Urinary bladder (tissue), 3 donors: ENCODE measurements at regions not wholly inside any gene's neighbourhood (a gene's known extent, or its start where the extent isn't known, plus 50 kb on each side); places are given as distances from the start of the nearest gene placed in this dataset.
"Not testable (repeated sequence)": the region's sequence is repeated elsewhere in the genome, so short reads cannot be mapped to it uniquely, and the experiment has no call there.

Experiments used
- DNase-seq: peaks from one replicate; pipeline ENCODE4 v3.0.0-alpha.2; 2015; ENCODE audit errors: extremely low spot score
- H3K27ac ChIP-seq: one replicate; pipeline ENCODE4 v1.5.1; 2013; ENCODE audit warnings: low read depth, mild to moderate bottlenecking, moderate library complexity
- H3K36me3 ChIP-seq: one replicate; pipeline ENCODE4 v1.6.1; 2013; ENCODE audit warnings: mild to moderate bottlenecking, moderate library complexity; ENCODE audit not compliant: insufficient read depth
- H3K4me1 ChIP-seq: one replicate; pipeline ENCODE4 v1.6.1; 2013; ENCODE audit warnings: mild to moderate bottlenecking, moderate library complexity; ENCODE audit not compliant: insufficient read depth
- H3K4me3 ChIP-seq: one replicate; pipeline ENCODE4 v1.5.1; 2013; ENCODE audit warnings: low read depth, low read length
- WGBS: extraction: QIAGEN DNeasy Blood & Tissue Kit; methylation state at CpG from one replicate; pipeline ENCODE4 v1.1.7; 2013; 5-methylcytosine and 5-hydroxymethylcytosine counted together
- donor health status: healthy with polysubstance abuse.
- donor health status: healthy.

- not testable (repeated sequence) for H3K36me3 ChIP-seq, H3K4me3 ChIP-seq, H3K4me1 ChIP-seq, DNase-seq, H3K27ac ChIP-seq
- WGBS, result 80% methylated on average over 4 of the region's 4 CpGs
Observed at GRCh38 chr7:6986892-6987291, 160.8 kb upstream of the CCZ1B start.

- 29% methylated on average over 6 of the region's 6 CpGs for WGBS
Observed at GRCh38 chr7:6988608-6989007, 162.5 kb upstream of the CCZ1B start.

GRCh38 chr7:6989968-6990367, 163.9 kb upstream of the CCZ1B start:
- H3K36me3 ChIP-seq, H3K27ac ChIP-seq, DNase-seq, H3K4me3 ChIP-seq, H3K4me1 ChIP-seq: not testable (repeated sequence)
- WGBS, result 82% methylated on average over 5 of the region's 5 CpGs

More at GRCh38 chr7:6988608-6989007, 162.5 kb upstream of the CCZ1B start:
- not testable (repeated sequence) for H3K4me3 ChIP-seq, H3K27ac ChIP-seq, H3K36me3 ChIP-seq, H3K4me1 ChIP-seq, DNase-seq

GRCh38 chr7:6990426-6991152, 164.5 kb upstream of the CCZ1B start:
- not testable (repeated sequence) for H3K4me1 ChIP-seq, H3K4me3 ChIP-seq, H3K36me3 ChIP-seq, DNase-seq, H3K27ac ChIP-seq
- WGBS, result 56% methylated on average over 7 of the region's 7 CpGs

- H3K27ac ChIP-seq, H3K4me1 ChIP-seq, H3K36me3 ChIP-seq, H3K4me3 ChIP-seq: not testable (repeated sequence)
- WGBS, result 27% methylated on average over 13 of the region's 13 CpGs
- DNase-seq, result peak; percentile 56
Observed at GRCh38 chr7:6991169-6991611, 165.1 kb upstream of the CCZ1B start.

GRCh38 chr7:6991686-6992085, 165.6 kb upstream of the CCZ1B start:
- not testable (repeated sequence) for H3K4me1 ChIP-seq, DNase-seq, H3K36me3 ChIP-seq, H3K4me3 ChIP-seq, H3K27ac ChIP-seq
- 14% methylated on average over 12 of the region's 12 CpGs for WGBS

- H3K27ac ChIP-seq, H3K4me3 ChIP-seq, DNase-seq, H3K4me1 ChIP-seq, H3K36me3 ChIP-seq: not testable (repeated sequence)
- 32% methylated on average over 11 of the region's 11 CpGs for WGBS
Observed at GRCh38 chr7:6992133-6992532, 166.1 kb upstream of the CCZ1B start.

- H3K27ac ChIP-seq, H3K36me3 ChIP-seq, H3K4me3 ChIP-seq, H3K4me1 ChIP-seq, DNase-seq: not testable (repeated sequence)
- WGBS, result 72% methylated on average over 16 of the region's 16 CpGs
Observed at GRCh38 chr7:6995026-6995425, 169.0 kb upstream of the CCZ1B start.

- H3K36me3 ChIP-seq, H3K4me3 ChIP-seq, H3K4me1 ChIP-seq, DNase-seq, H3K27ac ChIP-seq: not testable (repeated sequence)
- WGBS, result 41% methylated on average over 7 of the region's 7 CpGs
Observed at GRCh38 chr7:6995493-6996289, 169.6 kb upstream of the CCZ1B start.

GRCh38 chr7:6999067-6999666, 173.1 kb upstream of the CCZ1B start:
- not testable (repeated sequence) for H3K36me3 ChIP-seq, H3K27ac ChIP-seq, H3K4me1 ChIP-seq, DNase-seq, H3K4me3 ChIP-seq
- 69% methylated on average over 5 of the region's 5 CpGs for WGBS

GRCh38 chr7:7002418-7003062, 176.5 kb upstream of the CCZ1B start:
- WGBS, result 62% methylated on average over 2 of the region's 2 CpGs
- DNase-seq, result no peak

GRCh38 chr7:7005303-7005702, 177.0 kb upstream of the C1GALT1 start:
- DNase-seq, result no peak
- 47% methylated on average over 4 of the region's 4 CpGs for WGBS

More at GRCh38 chr7:7002418-7003062, 176.5 kb upstream of the CCZ1B start:
- Histone ChIP-seq H3K27ac (no peak overlapping the region), H3K4me3 (no peak overlapping the region), H3K4me1 (no peaks in the 10 kb centered on the region), H3K36me3 (no peaks in the 10 kb centered on the region)

GRCh38 chr7:7005949-7006348, 176.4 kb upstream of the C1GALT1 start:
- not testable (repeated sequence) for H3K4me1 ChIP-seq, DNase-seq
- 87% methylated on average over 2 of the region's 2 CpGs for WGBS

More at GRCh38 chr7:7005303-7005702, 177.0 kb upstream of the C1GALT1 start:
- no peak overlapping the region for H3K4me3 ChIP-seq
- H3K27ac ChIP-seq, result no peak overlapping the region
- no peaks in the 10 kb centered on the region for H3K4me1 ChIP-seq
- no peaks in the 10 kb centered on the region for H3K36me3 ChIP-seq

More at GRCh38 chr7:7005949-7006348, 176.4 kb upstream of the C1GALT1 start:
- not testable (repeated sequence) for H3K4me3 ChIP-seq, H3K36me3 ChIP-seq, H3K27ac ChIP-seq
